ENCODE measurements at regions not wholly inside any gene's neighbourhood (a gene's known extent, or its start where the extent isn't known, plus 50 kb on each side); places are given as distances from the start of the nearest gene placed in this dataset.

DNA sequence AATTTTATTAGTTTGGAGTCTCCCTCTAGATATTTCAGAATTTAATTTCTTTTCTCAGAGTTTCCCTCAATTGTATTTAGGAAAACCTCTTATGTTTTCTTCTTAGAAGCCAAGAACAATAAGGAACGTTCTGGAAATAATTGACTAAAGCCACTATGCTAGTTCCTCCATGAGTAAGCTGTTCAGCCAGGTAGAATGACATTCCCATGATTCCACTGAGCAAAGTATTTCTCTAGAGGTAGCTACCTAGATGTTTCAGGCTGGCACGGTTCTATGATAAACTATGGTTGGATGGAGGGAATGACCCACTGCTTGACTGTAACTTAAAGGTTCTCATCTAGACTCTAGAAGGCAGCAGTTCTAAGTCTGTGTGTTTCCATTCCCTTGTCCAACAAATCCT lies 62.4 kb downstream of the CLDN17 start:
- TF ChIP-seq, protein P1, sequence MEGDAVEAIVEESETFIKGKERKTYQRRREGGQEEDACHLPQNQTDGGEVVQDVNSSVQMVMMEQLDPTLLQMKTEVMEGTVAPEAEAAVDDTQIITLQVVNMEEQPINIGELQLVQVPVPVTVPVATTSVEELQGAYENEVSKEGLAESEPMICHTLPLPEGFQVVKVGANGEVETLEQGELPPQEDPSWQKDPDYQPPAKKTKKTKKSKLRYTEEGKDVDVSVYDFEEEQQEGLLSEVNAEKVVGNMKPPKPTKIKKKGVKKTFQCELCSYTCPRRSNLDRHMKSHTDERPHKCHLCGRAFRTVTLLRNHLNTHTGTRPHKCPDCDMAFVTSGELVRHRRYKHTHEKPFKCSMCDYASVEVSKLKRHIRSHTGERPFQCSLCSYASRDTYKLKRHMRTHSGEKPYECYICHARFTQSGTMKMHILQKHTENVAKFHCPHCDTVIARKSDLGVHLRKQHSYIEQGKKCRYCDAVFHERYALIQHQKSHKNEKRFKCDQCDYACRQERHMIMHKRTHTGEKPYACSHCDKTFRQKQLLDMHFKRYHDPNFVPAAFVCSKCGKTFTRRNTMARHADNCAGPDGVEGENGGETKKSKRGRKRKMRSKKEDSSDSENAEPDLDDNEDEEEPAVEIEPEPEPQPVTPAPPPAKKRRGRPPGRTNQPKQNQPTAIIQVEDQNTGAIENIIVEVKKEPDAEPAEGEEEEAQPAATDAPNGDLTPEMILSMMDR (IDR thresholded peaks at IDR 0.05; ENCODE audit: low read depth, low read length): no peak
- in situ Hi-C loops (cut with HindIII; ENCODE audit: low sequenced_read_pairs): no loop called here
- no peak for DNase-seq (ENCODE audit: low read depth, low spot score)
- no peak overlapping the region for H3K4me3 ChIP-seq (ENCODE audit: low read depth, low read length)

DNA sequence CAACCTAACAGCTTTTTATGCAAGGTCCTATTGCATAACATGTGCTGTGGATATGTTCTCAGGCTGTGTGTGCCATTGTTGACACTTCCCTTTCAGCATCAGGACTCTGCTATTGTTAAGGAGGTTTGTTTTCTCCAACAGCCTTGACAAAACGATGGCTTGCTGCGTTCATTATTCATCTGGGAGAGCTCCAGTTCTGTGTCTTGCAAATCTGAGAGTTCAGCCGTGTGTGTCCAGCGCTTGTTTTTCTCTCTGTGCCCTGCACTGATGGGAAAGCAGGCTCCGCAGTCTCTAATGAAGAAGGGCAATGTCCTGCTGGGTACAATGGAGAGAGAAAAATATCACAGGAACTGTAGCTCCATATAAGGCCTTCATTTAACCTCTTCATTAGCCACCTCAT lies 63.7 kb downstream of the CLDN17 start:
- no peak overlapping the region for H3K4me3 ChIP-seq (ENCODE audit: low read depth, low read length)
- in situ Hi-C loops (cut with HindIII; ENCODE audit: low sequenced_read_pairs): no loop called here
- TF ChIP-seq, protein P1 (IDR thresholded peaks at IDR 0.05; ENCODE audit: low read depth, low read length): no peak
- DNase-seq (ENCODE audit: low read depth, low spot score): no peak

DNA sequence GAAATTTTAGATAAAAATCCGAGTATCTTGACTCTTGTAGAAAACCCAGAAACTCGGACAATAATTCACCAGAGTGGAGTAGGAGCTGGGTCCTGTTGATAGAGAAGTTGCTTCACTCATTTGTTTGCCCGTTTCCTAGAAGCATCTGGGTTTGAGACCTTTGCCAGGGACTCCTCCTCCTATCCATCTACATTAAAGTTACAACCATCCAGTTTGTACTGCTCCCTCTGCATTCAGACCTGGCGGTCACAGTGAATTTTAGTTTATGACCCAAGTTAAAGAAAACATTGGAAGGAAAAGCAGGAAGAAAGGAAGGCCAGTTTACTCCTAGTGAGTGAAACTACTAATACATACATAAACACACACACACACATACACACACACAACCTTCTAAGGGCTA lies 64.6 kb downstream of the CLDN17 start:
- H3K4me3 ChIP-seq (ENCODE audit: low read depth, low read length): no peak overlapping the region
- in situ Hi-C loops (cut with HindIII; ENCODE audit: low sequenced_read_pairs): no loop called here
- DNase-seq (ENCODE audit: low read depth, low spot score): no peak
- TF ChIP-seq, protein P1 (IDR thresholded peaks at IDR 0.05; ENCODE audit: low read depth, low read length): no peak

DNA sequence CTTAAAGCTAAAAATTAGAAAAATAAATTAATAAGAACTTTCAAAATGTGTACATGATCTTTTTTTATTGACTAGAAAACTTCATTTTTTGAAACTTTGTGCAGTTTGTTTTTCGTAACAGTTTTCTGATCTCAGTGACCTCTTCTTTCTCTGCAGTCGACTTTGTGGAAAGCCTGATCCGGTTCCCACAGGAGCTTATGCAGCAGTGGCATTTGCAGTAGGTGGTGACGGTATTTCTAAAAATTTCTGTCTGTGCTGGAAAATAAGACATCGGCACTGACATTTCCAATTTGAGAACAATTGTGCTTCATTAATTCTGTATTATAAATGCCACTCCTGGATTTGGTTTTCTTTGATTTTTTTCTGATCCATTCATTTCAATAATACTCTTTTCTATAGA lies 68.8 kb downstream of the CLDN17 start:
- no peak for DNase-seq (ENCODE audit: low read depth, low spot score)
- TF ChIP-seq, protein P1 (IDR thresholded peaks at IDR 0.05; ENCODE audit: low read depth, low read length): no peak
- in situ Hi-C loops (cut with HindIII; ENCODE audit: low sequenced_read_pairs): no loop called here
- H3K4me3 ChIP-seq (ENCODE audit: low read depth, low read length): no peak overlapping the region

DNA sequence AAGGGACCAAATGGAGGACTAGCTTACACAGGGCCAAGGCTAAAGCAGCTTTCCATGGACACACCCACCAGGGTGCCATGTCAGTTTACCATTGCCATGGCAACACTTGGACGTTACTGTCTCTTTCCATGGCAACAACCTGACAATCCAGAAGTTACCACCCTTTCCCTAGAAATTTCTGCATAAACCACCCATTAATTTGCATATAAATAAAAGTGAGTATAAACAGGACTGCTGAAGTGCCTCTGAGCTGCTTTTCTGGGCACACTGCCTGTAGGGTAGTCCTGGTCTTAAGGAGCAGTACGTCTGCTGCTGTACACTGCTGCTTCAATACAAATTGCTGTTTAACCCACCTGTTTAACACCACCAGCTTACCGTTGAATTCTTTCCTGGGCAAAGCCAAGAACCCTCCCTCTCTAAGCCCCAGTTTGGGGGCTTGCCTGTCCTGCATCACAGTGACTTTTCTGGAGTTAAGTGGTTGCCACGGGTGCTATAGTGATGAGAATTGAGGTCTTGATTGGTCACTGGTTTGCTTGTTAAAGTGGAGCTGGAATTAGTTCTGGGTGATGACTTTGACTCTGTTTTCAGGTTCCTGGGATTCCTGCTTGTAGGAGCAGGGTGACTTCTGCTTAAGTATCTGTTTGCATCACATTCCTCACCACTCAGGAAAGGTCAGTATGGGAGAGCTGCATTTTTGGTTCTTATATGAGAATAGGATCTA lies 83.2 kb downstream of the CLDN17 start:
- H3K4me3 ChIP-seq (ENCODE audit: low read depth, low read length): no peak overlapping the region
- DNase-seq (ENCODE audit: low read depth, low spot score): no peak
- TF ChIP-seq, protein P1 (IDR thresholded peaks at IDR 0.05; ENCODE audit: low read depth, low read length): no peak
- in situ Hi-C loops (cut with HindIII; ENCODE audit: low sequenced_read_pairs): no loop called here

DNA sequence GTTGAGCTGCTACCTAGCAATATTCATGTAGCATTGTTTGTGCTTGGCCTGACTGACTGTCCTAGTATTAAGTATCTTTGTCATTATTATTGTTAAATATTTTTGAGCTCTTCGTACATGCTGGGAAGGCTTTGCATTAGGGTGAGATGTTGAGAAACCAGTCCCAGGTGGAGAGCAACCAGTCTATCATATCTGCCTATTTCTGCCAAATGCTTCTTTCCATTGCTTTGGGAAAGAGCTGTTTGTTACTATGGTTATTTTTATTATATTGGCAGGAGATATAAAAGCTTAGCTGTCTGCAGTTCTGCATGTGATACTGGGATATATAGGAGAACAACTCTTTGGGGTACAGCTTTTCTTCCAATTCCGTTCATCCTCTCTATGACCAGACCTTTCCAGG lies 85.1 kb downstream of the CLDN17 start:
- no peak overlapping the region for H3K4me3 ChIP-seq (ENCODE audit: low read depth, low read length)
- in situ Hi-C loops (cut with HindIII; ENCODE audit: low sequenced_read_pairs): no loop called here
- TF ChIP-seq, protein P1 (IDR thresholded peaks at IDR 0.05; ENCODE audit: low read depth, low read length): no peak
- DNase-seq (ENCODE audit: low read depth, low spot score): no peak
